Prostate gland (tissue), 2 donors: ENCODE measurements at regions not wholly inside any gene's neighbourhood (a gene's known extent, or its start where the extent isn't known, plus 50 kb on each side); places are given as distances from the start of the nearest gene placed in this dataset.

Experiments used
- CTCF ChIP-seq, 4 experiments: fragments of 200-600 bp in 2 of 4; fragments of 450-650 bp in 2 of 4; sonication (generic) in 2 of 4; IDR thresholded peaks; 1 replicate in 3 of 4; 2 replicates in 1 of 4; pipeline ENCODE4 v1.5.1; 2016 to 2019; ENCODE audit warnings: antibody characterized with exemption in 4 of 4, mild to moderate bottlenecking in 2 of 4, moderate library complexity in 2 of 4
- POLR2A ChIP-seq: fragments of 450-650 bp; IDR thresholded peaks from one replicate; pipeline ENCODE4 v1.6.1; 2016; ENCODE audit warnings: antibody characterized with exemption, mild to moderate bottlenecking

GRCh38 chr2:193590831-193591230 is 1396.1 kb upstream of the TMEFF2 start:
- no peak for TF ChIP-seq POLR2A
- no peak for TF ChIP-seq CTCF (IDR thresholded peaks at IDR 0.05)
